GM19025 (cell line): ENCODE measurements at regions not wholly inside any gene's neighbourhood (a gene's known extent, or its start where the extent isn't known, plus 50 kb on each side); places are given as distances from the start of the nearest gene placed in this dataset.
"Not testable (repeated sequence)": the region's sequence is repeated elsewhere in the genome, so short reads cannot be mapped to it uniquely, and the experiment has no call there.

Experiments
- ATAC-seq: cut with Tn5 transposase; IDR thresholded peaks from one replicate; pipeline ENCODE4 v1.9.1; 2021; ENCODE audit warnings: mild to moderate bottlenecking, low read depth, moderate library complexity; ENCODE audit not compliant: unreplicated experiment

DNA sequence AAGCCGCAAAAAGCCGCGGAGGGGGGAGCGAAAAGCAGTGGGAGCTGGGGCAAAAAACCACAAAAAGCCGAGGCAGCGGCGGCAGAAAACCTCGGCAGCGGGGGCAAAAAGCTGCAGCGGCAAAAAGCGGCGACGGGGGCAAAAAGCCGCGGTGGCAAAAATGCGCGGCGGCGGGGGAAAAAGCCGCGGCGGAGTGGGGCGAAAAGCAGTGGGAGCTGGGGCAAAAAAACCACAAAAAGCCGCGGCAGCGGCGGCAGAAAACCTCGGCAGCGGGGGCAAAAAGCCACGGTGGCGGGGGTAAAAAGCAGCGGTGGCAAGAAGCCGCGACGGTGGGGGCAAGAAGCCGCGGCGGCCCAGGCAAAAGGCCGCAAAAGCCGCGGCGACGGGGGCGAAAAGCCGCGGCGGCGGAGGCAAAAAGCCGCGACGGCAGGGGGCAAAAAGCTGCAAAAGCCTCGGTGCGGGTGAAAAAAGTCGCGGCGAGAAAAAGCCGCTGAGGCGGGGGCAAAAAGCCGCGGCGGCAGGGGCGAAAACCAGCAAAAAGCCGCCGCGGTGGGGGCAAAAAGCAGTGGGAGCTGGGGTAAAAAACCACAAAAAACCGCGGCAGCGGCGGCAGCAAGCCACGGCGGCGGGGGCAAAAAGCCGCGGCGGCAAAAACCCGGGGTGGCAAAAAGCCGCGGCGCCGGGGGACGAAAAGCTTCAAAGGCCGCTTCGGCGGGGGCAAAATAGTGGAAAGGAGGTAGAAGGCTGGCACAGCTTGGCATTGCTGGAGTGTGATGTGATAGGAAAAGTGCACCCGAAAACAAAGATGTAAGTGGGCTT lies 135.9 kb downstream of the ZNF92 start:
- ATAC-seq = no peak

DNA sequence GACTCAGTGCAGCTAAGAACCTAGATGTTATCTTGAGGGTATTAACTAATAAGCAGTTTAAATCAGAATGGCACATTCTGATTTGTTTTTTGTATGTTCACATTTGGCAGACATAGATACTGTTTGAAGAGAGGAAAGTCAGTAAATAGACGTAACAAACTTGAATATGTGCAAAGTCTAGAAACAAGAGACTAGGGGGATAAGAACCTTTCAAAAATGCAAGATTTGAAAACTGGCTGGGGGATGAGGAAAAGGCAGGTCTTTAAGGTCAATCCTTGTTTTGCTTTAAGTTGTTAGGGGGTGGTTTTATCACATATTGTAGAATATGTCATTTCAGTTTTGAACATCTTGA lies 136.5 kb downstream of the ZNF92 start:
- not testable (repeated sequence) for ATAC-seq

DNA sequence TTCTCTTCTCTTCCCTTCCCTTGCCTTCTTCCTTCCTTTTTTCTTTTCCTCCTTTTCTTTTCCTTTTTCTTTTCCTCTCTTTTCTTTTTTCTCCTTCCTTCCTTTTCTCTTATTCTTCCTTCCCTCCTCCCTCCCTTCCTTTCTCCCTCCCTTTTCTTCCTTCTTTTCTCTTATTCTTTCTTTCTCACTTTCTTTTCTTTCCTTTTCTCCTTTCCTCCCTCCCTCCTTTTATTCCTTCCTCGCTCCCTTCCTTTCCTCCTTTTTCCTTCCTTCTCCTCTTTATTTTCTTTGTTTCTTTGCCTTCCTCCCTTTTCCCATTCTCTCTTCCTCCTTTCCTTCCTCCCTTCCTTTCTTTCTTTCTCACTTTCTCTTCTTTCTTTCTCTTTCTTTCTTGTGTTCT lies 146.1 kb downstream of the ZNF92 start:
- not testable (repeated sequence) for ATAC-seq

DNA sequence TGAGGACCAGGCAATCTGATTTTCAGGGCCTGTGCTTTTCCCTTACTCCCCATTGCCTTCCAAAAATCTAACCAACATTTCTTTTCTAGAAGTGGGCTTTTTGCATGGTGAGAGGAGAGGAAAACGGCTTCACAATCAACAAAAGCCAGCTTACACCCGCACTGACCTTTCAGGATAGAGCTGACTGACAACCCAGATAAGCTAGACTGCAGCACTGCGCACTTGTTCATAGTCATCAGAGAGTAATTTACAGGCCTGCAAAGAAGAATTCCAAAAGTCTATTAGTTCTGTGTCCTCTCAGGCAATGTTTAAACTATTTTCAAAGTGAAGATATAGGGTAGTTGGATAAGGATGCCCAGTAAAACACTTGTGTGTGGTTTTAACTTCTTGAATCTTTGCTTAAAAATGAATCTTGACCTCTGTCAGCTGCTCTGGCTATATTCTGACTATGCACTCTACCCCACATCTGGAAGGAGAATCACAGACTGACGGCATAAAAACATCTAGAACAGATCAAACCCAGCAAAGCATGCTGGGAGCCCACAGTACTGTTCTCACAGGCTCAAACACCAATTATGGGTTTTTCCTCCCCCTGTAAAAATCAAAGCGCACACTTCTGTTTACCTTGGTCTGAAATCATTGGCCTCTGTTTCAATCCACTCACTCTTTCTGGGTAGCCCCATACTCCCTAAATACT lies 172.0 kb downstream of the ZNF92 start:
- ATAC-seq = not testable (repeated sequence)

DNA sequence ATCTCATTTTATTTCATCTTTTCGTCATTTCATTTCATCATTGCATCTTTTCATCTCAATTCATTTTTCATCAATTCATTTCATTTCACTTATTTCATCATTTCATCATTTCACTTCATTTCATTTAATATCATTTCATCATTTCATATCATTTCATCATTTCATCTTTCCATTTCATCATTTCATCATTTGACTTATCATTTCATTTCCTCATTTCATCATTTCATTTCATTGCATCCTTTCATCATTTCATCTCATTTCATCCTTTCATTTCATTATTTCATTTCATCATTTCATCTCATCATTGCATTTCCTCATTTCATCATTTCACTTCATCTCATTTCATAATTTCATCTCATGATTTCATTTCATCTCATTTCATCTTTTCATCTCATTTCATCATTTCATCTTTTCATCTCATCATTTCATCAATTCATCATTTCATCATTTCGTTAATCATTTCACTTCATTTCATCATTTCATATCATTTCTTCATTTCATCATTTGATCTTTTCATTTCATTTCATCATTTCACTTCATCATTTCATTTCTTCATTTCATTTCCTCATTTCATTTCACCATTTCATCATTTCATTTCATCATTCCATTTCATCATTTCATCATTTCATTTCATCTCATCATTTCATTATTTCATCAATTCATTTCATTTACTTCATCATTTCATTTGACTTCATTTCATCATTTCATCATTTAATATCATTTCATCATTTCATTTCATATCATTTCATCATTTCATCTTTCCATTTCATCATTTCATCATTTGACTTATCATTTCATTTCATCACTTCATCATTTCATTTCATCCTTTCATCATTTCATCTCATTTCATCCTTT lies 176.2 kb downstream of the ZNF92 start:
- ATAC-seq = not testable (repeated sequence)

DNA sequence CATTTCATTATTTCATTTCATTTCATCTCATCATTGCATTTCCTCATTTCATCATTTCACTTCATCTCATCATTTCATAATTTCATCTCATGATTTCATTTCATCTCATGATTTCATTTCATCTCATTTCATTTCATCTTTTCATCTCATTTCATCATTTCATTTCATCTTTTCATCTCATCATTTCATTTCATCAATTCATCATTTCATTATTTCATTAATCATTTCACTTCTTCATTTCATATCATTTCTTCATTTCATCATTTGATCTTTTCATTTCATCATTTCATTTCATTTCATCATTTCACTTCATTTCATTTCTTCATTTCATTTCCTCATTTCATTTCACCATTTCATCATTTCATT lies 176.8 kb downstream of the ZNF92 start:
- ATAC-seq = not testable (repeated sequence)

DNA sequence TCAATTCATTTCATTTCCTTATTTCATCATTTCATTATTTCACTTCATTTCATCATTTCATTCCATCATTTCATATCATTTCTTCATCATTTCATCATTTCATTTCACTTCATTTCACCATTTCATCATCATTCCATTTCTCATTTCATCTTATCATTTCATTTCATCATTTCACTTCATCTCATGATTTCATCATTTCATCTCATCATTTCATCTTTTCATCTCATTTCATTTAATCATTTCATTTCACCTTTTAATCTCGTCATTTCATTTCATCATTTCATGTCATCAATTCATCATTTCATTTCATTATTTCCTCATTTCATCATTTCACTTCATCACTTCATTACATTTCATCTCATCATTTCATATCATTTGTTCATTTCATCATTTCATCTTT lies 177.4 kb downstream of the ZNF92 start:
- ATAC-seq = not testable (repeated sequence)

DNA sequence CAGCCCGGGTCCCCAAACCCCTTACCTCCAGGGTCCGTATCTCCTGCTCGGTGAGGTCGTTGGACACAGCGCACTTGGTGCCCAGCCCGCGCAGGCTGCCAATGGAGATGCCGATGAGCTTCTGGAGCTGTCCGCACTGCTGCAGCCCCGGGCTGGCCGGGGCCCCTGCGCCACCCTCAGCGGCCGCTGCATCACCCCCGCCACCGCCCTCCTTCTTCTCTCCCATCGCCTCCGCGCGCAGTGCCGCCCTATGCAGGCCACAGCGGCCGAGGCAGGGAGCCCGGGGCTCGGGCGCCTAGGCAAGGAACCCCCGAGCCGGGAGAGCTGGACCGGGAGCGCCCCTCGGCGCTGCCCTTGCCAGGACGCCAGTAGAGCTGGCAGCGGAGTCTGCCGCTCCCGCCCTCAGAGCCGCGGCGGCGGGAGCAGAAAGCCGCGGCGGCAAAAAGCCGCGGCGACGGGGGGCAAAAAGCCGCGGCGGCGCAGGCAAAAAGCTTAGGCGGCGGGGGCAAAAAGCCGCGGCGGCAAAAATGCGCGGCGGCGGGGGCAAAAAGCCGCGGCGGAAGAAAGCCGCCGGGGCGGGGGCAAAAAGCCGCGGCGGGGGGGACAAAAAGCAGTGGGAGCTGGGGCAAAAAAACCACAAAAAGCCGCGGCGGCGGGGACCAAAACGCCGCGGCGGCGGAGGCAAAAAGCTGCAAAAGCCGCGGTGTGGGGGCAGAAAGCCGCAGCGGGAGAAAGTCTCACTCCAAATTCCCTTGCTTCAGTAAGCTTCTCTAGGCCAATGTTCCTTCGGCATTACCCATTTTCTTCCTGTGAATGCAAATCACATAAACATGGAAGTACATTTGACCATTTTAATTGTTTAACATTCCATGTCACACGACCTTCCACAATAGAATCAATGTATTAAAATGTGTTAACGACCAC lies 181.2 kb downstream of the ZNF92 start:
- not testable (repeated sequence) for ATAC-seq

DNA sequence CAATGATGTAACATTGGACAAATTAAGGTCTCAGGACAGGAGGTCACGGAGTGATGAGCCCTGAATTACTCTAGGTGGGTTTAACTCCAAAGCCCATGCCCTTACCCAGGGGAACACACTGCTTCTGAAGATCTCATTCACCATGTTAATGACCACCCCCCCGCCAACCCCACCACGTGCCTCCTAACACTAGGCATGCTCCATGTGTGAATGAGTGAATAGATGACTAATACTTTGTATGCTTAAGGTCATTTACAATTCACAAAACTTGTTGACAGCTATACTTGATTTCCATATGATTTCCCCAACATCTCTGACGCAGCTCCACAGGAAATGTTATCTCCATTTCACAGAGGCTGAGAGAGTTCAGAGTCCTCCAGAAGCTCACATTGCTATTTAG lies 184.9 kb downstream of the ZNF92 start:
- ATAC-seq = not testable (repeated sequence)

DNA sequence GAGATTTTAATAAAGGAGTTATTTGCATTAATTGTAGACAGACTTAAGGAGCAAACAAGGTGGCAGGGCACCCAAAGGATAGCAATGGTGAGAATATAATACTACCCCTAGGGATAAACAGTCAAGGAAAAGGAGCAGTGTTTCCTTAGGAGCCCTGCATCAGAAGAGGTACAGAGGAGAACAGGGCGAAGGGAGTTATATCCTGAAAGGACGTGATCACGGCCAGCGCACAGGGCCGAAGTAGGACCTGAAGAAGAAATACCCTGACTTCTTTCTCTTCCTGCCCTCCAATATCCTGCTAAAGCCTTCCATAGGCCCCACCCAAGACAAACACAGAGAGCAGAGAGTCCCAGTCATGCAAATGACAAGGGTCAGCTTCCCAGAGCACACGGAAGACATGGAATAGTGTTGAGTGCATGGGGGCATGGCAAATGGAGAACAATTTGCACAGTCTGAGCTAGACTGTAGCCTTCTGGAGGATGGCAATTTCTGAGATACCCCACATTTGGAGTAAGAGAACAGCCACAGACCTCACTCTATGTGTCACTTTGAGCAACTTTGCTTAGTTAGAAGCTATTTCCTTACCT lies 188.2 kb downstream of the ZNF92 start:
- ATAC-seq = not testable (repeated sequence)

DNA sequence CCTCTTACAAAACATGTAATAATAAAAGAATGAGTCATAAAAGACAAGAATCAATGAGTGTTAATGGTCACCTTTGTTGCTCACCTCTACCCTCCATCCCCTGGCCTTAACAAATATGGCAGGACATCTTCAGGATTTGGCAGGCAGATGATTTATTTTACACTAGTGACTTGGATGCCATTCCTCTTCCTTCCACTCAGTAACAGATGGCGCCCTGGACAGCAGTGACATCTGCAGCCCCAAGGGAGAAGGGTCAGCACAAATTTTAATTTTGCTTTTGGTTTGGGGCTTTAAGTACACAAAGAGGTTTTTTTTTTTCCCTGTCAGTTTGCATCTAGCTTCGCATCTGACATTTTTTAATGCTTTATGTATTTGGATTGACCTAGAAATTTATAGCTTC lies 188.9 kb downstream of the ZNF92 start:
- ATAC-seq = not testable (repeated sequence)

DNA sequence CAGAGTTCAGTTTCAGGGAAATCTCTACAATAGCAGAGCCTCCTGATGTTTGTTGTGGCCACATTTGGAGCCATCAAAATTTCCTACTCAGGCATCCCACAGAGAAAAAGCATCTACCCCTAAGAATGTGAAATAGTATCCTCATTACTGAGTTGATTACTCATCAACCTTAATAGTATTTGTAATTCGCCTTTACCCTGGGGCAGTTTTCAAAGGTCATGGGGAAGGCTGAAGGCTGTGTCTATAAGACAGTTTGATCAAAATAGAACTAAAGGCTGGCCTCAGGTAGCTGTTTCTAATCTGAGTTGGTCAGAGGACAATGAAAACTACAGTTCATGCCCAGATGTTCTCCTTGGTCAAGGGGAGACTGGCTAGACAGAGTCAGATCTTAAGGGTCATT lies 189.7 kb downstream of the ZNF92 start:
- not testable (repeated sequence) for ATAC-seq

DNA sequence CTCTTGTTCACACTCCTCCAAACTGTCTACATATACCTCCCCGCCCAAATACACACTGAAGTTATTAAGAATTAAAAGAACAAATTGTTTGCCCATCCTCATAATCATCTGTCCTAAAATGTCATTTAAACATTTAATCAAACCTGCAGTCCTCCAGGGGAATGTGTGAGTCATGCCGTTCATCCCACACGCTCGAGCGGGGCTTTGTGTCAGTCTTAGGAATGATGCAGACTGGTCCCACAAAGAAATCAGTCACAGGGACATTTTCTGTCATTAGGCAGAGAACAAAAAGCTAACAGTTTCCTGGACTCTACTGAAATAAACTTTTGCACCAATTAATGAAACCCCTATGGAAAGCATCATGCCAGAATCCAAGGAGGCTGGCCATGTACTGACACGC lies 194.6 kb downstream of the ZNF92 start:
- ATAC-seq = not testable (repeated sequence)

DNA sequence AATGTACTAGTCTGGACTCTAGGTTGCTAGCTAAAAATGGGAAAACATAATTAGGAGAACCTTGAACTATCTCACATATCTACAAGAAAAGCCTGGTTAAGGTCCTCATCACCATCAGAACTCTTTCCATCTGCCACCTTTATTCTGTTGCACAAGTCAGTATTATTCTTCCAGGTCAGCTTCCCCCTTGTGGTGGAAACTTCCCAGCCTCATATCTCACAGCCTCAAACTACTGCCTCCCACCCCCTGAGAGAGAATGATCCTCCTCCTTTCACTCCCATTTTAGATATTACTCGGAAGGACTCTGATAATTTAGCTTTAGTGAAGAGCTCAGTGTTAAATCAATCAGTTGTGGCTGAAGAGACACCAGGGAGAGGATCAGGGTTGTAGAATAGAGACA lies 197.3 kb downstream of the ZNF92 start:
- ATAC-seq = not testable (repeated sequence)

DNA sequence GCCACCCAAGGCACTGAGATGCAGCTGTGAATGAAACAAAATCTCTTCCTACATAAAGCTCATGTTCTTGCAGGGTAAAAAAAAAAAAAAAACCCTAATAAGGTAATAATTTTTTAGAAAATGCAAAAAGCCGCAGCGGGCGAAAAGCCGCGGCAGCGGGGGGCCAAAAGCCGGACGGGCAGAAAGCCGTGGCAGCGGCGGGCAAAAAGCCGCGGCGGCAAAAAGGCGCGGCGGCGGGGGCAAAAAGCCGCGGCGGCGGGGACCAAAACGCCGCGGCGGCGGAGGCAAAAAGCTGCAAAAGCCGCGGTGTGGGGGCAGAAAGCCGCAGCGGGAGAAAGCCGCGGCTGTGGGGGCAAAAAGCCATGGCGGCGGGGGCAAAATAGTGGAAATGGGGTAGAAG lies 198.9 kb downstream of the ZNF92 start:
- ATAC-seq = not testable (repeated sequence)

DNA sequence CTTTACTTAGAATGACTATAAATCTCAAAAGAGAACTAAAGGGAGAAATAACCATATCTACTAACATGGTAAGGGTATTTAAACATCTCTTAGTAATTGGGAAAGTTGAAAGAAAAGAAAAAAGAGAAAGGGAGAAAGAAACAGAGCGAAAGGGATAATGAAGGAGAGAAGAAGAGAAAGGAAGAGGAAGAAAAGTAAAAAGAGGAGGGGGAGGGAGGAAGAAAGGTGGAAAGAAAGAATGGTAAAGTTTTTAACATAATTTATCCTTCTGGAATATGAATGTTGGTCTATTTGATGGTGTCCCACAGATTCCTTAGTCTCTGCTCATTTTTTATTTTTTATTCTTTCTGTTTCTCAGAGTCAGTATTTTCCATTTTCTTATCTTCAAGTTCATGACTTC lies 202.7 kb downstream of the ZNF92 start:
- not testable (repeated sequence) for ATAC-seq

DNA sequence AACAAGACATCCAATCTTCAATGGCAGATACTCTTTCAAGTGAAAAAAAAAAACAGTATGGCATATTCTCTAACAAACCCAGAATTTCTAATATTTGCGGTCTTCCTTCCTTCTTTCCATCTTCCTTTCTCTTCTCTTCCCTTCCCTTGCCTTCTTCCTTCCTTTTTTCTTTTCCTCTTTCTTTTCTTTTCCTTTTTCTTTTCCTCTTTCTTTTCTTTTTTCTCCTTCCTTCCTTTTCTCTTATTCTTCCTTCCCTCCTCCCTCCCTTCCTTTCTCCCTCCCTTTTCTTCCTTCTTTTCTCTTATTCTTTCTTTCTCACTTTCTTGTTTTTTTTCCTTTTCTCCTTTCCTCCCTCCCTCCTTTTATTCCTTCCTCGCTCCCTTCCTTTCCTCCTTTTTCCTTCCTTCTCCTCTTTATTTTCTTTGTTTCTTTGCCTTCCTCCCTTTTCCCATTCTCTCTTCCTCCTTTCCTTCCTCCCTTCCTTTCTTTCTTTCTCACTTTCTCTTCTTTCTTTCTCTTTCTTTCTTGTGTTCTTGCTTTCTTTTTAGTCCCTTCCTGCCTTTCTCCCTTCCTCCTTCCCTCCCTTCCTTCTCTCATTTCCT lies 209.0 kb downstream of the ZNF92 start:
- ATAC-seq = not testable (repeated sequence)

DNA sequence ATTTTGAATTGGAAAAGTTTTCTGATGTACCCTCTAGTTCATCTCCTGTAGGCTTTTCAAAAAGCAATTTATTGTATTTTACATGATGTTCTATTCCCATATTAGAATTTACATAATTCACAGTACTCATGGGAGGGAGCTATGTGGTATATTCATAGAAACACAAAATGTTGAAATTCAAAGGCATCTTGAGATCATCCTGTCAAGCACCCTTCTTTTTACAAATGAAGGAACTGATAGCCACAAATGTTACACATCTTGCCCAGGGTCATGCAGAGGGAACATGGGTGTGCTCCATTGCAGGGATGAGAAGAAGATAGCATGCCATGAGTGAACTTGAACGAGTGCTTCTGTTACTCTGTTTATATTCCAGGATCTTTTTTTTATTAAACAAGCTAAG lies 228.8 kb downstream of the ZNF92 start:
- ATAC-seq = not testable (repeated sequence)

DNA sequence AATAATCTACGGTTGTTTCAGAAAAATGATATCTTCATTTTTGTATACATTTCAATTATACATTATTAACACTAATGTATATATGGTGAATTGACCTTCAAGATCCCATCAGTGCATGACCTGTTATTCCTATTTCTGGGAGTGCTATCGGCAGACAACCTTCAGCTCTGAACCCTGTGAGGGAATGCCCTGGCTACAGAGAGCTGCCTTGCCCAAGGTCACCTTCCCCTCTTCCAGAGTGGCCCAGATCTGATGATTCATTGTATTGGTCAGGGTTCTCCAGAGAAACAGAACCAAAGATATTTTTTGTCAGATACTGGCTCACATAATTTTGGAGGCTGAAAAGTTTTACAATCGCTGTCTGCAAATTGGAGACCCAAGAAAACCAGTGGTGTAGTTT lies 235.5 kb downstream of the ZNF92 start:
- ATAC-seq = no peak
